HCT116 (cell line): ENCODE measurements at regions not wholly inside any gene's neighbourhood (a gene's known extent, or its start where the extent isn't known, plus 50 kb on each side); places are given as distances from the start of the nearest gene placed in this dataset.

Experiments
- ATAC-seq: fragments of 200-7000 bp; cut with Tn5 transposase; 2 replicates; pipeline ENCODE4 v1.9.1; 2020; ENCODE audit warnings: mild to moderate bottlenecking, moderate library complexity
- BruUV-seq: library from RNA; stranded (reverse); fragments of 400-500 nt; replicated peaks from 2 replicates; lab custom pipeline; 2021; lab: Mats Ljungman, UMichigan
- CTCF ChIA-PET: fragments of 300-600 bp; sonication (Branson Sonifier 250); formaldehyde crosslinking; loops from one replicate; lab custom pipeline; 2021; ENCODE audit warnings: antibody characterized with exemption; lab: Charles Lee
- POLR2A ChIA-PET: fragments of 300-600, 350-600 bp; sonication (Branson Sonifier 250); formaldehyde crosslinking; loops from one replicate; lab custom pipeline; 2021; ENCODE audit warnings: antibody characterized with exemption; lab: Charles Lee
- RAD21 ChIA-PET, 2 experiments: fragments of 300-600 bp; sonication (Branson Sonifier 250); formaldehyde crosslinking; loops; one replicate each; lab custom pipeline; 2023; ENCODE audit warnings: low total read pairs in 2 of 2; ENCODE audit not compliant: uncharacterized antibody in 2 of 2, unreplicated experiment in 2 of 2, low non-redundant PET in 1 of 2; lab: Charles Lee
- DNase-seq: peaks from one replicate; pipeline ENCODE4 v3.0.0-alpha.2; 2010; ENCODE audit warnings: low read depth, low spot score
- H2AFZ ChIP-seq: fragments of 200-600 bp; shearing (Covaris generic), sonication (generic); 2 replicates; pipeline ENCODE4 v1.6.1; 2017; ENCODE audit warnings: low read depth, mixed run types, mixed read lengths, antibody characterized with exemption, low read length; ENCODE audit not compliant: poor library complexity, severe bottlenecking
- H3K27ac ChIP-seq: 2 replicates; pipeline ENCODE4 v1.5.1; 2012; ENCODE audit warnings: low read depth, low read length
- H3K27me3 ChIP-seq: fragments of 200-600 bp; sonication (generic); 2 replicates; pipeline ENCODE4 v1.6.1; 2016; ENCODE audit warnings: mixed run types, low read length, mixed read lengths; ENCODE audit not compliant: insufficient read depth
- H3K36me3 ChIP-seq, 2 experiments: fragments of 200-500 bp in 1 of 2; fragments of 200-600 bp in 1 of 2; sonication (Bioruptor generic) in 1 of 2; sonication (generic) in 1 of 2; 2 replicates each; pipeline versions ENCODE4 v1.5.1 to v1.6.1; 2014 to 2016; ENCODE audit warnings: low read length in 2 of 2, inconsistent platforms in 1 of 2, mixed read lengths in 1 of 2, mixed run types in 1 of 2; ENCODE audit not compliant: insufficient read depth in 2 of 2, control insufficient read depth in 1 of 2
- H3K4me1 ChIP-seq, 2 experiments: fragments of 200-600 bp in 1 of 2; sonication (generic) in 1 of 2; 2 replicates each; pipeline versions ENCODE4 v1.5.1 to v1.6.1; 2012 to 2017; ENCODE audit warnings: low read length in 2 of 2, inconsistent platforms in 1 of 2, mild to moderate bottlenecking in 1 of 2, mixed read lengths in 1 of 2, mixed run types in 1 of 2, moderate library complexity in 1 of 2; ENCODE audit not compliant: insufficient read depth in 2 of 2, control insufficient read depth in 1 of 2
- H3K4me2 ChIP-seq: fragments of 200-600 bp; sonication (generic); 2 replicates; pipeline ENCODE4 v1.6.1; 2017; ENCODE audit warnings: mixed run types, low read length, mixed read lengths
- H3K4me3 ChIP-seq, 2 experiments: fragments of 200-600 bp in 1 of 2; sonication (generic) in 1 of 2; replicated peaks in 1 of 2; 2 replicates each; pipeline ENCODE4 v1.5.1; 2011 to 2016; ENCODE audit warnings: low read length in 2 of 2, control low read depth in 1 of 2, low read depth in 1 of 2, mild to moderate bottlenecking in 1 of 2, mixed read lengths in 1 of 2, mixed run types in 1 of 2
- H3K79me2 ChIP-seq: fragments of 200-600 bp; sonication (generic); 2 replicates; pipeline ENCODE4 v1.6.1; 2017; ENCODE audit warnings: mild to moderate bottlenecking, mixed run types, low read length, moderate library complexity, mixed read lengths; ENCODE audit not compliant: insufficient read depth
- H3K9ac ChIP-seq: fragments of 200-600 bp; sonication (generic); 2 replicates; pipeline ENCODE4 v1.6.1; 2016; ENCODE audit warnings: low read length, mixed read lengths
- H3K9me2 ChIP-seq: fragments of 200-600 bp; sonication (generic), shearing (Covaris generic); 2 replicates; pipeline ENCODE4 v1.6.1; 2017; ENCODE audit warnings: mixed run types, mild to moderate bottlenecking, moderate library complexity; ENCODE audit not compliant: insufficient read depth
- H3K9me3 ChIP-seq, 2 experiments: fragments of 200-500 bp in 1 of 2; fragments of 200-600 bp in 1 of 2; sonication (Bioruptor generic) in 1 of 2; sonication (generic) in 1 of 2; 2 replicates each; pipeline ENCODE4 v1.6.1; 2014 to 2017; ENCODE audit warnings: low read length in 2 of 2, mixed read lengths in 2 of 2, inconsistent platforms in 1 of 2, low read depth in 1 of 2, mild to moderate bottlenecking in 1 of 2, mixed run types in 1 of 2, moderate library complexity in 1 of 2; ENCODE audit not compliant: control insufficient read depth in 1 of 2, insufficient read depth in 1 of 2
- H4K20me1 ChIP-seq: fragments of 200-600 bp; sonication (generic), shearing (Covaris generic); 2 replicates; pipeline ENCODE4 v1.6.1; 2017; ENCODE audit warnings: mixed run types, mild to moderate bottlenecking, moderate library complexity; ENCODE audit not compliant: insufficient read depth
- CBX3 ChIP-seq: IDR thresholded peaks from 2 replicates; pipeline ENCODE4 v1.6.1; 2012; ENCODE audit warnings: low read depth
- EGR1 ChIP-seq: IDR thresholded peaks from 2 replicates; pipeline ENCODE4 v1.6.1; 2012; ENCODE audit warnings: low read depth
- ELF1 ChIP-seq: IDR thresholded peaks from 2 replicates; pipeline ENCODE4 v1.6.1; 2012; ENCODE audit warnings: low read depth, borderline replicate concordance
- EZH2phosphoT487 ChIP-seq: fragments of 200-600 bp; IDR thresholded peaks from 2 replicates; pipeline ENCODE4 v1.6.1; 2018; ENCODE audit warnings: antibody characterized with exemption, borderline replicate concordance
- JUND ChIP-seq: IDR thresholded peaks from 2 replicates; pipeline ENCODE4 v1.6.1; 2012
- POLR2A ChIP-seq: IDR thresholded peaks from 2 replicates; pipeline ENCODE4 v1.7.0; 2011; ENCODE audit warnings: borderline replicate concordance; ENCODE audit not compliant: insufficient read depth, insufficient read length; ENCODE audit errors: extremely low read depth
- POLR2AphosphoS5 ChIP-seq: IDR thresholded peaks from 2 replicates; pipeline ENCODE4 v1.6.1; 2011; ENCODE audit warnings: mild to moderate bottlenecking, low read depth, low read length, moderate library complexity
- SIN3A ChIP-seq: IDR thresholded peaks from 2 replicates; pipeline ENCODE4 v1.6.1; 2012; ENCODE audit warnings: low read depth
- SP1 ChIP-seq: IDR thresholded peaks from 2 replicates; pipeline ENCODE4 v1.6.1; 2012; ENCODE audit warnings: low read depth
- SRF ChIP-seq: IDR thresholded peaks from 2 replicates; pipeline ENCODE4 v1.6.1; 2012; ENCODE audit warnings: low read depth
- ZFX ChIP-seq: fragments of 450-650 bp; IDR thresholded peaks from 2 replicates; pipeline ENCODE4 v1.6.1; 2017
- ZNF274 ChIP-seq: fragments of 200-500 bp; sonication (Bioruptor generic); IDR thresholded peaks from 2 replicates; pipeline ENCODE4 v1.6.1; 2014; ENCODE audit warnings: mild to moderate bottlenecking, low read depth, low read length, inconsistent platforms
- intact Hi-C: fragments of 100-400 bp; cut with micrococcal nuclease; formaldehyde crosslinking; loops from 2 replicates; pipeline ENCODE4 v1.10.0; 2022
- TF ChIP-seq, protein P1 (sequence below): IDR thresholded peaks from 2 replicates; pipeline ENCODE4 v1.6.1; 2012; ENCODE audit warnings: low read depth
- TF ChIP-seq, protein P2 (sequence below): IDR thresholded peaks from 2 replicates; pipeline ENCODE4 v1.6.1; 2011; ENCODE audit warnings: mild to moderate bottlenecking, low read length, moderate library complexity; ENCODE audit not compliant: insufficient replicate concordance; ENCODE audit errors: extremely low read depth
- TF ChIP-seq, protein P3 (sequence below): IDR thresholded peaks from 2 replicates; pipeline ENCODE4 v1.6.1; 2012

DNA sequence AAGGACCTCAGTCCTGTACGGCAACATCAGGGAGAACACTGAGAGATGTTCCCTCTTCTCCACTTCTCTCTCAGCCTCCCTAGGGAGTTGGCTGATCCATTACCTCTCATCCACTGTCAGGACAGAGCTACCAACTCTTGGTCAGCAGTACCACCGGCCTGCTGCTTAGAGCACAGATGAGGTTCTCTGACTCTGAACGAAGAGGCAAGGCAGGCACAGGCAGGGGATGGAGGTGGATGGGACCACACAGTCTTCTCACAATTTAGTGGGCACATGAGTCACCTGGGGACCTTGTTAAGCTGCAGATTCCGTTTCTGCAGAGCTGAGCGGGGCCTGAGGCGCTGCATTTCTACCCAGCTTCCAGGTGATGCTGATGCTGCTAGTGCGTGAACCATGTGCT lies 128.6 kb upstream of the CCL2 start:
- no peak overlapping the region for H3K9ac ChIP-seq

More for the DNA sequence above, 128.6 kb upstream of the CCL2 start:
- POLR2A ChIA-PET, result no interaction called here
- BruUV-seq, result no TSS peak
- Histone ChIP-seq H3K27me3 (no peaks in the 10 kb centered on the region), H3K9me2 (no peaks in the 10 kb centered on the region), H3K79me2 (no peaks in the 10 kb centered on the region), H3K4me2 (no peak overlapping the region), H4K20me1 (no peaks in the 10 kb centered on the region), H3K36me3 (no peaks in the 10 kb centered on the region), H3K9me3 (no peaks in the 10 kb centered on the region; a peak in 1 of 4 replicates), H2AFZ (no peak overlapping the region), H3K4me3 (no peak overlapping the region), H3K4me1 (no peaks in the 10 kb centered on the region), H3K27ac (no peak overlapping the region)
- RAD21 ChIA-PET, result no interaction called here
- no peak for TF ChIP-seq JUND
- TF ChIP-seq, protein P1, sequence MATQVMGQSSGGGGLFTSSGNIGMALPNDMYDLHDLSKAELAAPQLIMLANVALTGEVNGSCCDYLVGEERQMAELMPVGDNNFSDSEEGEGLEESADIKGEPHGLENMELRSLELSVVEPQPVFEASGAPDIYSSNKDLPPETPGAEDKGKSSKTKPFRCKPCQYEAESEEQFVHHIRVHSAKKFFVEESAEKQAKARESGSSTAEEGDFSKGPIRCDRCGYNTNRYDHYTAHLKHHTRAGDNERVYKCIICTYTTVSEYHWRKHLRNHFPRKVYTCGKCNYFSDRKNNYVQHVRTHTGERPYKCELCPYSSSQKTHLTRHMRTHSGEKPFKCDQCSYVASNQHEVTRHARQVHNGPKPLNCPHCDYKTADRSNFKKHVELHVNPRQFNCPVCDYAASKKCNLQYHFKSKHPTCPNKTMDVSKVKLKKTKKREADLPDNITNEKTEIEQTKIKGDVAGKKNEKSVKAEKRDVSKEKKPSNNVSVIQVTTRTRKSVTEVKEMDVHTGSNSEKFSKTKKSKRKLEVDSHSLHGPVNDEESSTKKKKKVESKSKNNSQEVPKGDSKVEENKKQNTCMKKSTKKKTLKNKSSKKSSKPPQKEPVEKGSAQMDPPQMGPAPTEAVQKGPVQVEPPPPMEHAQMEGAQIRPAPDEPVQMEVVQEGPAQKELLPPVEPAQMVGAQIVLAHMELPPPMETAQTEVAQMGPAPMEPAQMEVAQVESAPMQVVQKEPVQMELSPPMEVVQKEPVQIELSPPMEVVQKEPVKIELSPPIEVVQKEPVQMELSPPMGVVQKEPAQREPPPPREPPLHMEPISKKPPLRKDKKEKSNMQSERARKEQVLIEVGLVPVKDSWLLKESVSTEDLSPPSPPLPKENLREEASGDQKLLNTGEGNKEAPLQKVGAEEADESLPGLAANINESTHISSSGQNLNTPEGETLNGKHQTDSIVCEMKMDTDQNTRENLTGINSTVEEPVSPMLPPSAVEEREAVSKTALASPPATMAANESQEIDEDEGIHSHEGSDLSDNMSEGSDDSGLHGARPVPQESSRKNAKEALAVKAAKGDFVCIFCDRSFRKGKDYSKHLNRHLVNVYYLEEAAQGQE, result no peak
- no peak for TF ChIP-seq CBX3
- no peak for TF ChIP-seq ELF1
- TF ChIP-seq, protein P2, sequence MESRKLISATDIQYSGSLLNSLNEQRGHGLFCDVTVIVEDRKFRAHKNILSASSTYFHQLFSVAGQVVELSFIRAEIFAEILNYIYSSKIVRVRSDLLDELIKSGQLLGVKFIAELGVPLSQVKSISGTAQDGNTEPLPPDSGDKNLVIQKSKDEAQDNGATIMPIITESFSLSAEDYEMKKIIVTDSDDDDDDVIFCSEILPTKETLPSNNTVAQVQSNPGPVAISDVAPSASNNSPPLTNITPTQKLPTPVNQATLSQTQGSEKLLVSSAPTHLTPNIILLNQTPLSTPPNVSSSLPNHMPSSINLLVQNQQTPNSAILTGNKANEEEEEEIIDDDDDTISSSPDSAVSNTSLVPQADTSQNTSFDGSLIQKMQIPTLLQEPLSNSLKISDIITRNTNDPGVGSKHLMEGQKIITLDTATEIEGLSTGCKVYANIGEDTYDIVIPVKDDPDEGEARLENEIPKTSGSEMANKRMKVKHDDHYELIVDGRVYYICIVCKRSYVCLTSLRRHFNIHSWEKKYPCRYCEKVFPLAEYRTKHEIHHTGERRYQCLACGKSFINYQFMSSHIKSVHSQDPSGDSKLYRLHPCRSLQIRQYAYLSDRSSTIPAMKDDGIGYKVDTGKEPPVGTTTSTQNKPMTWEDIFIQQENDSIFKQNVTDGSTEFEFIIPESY, result no peak
- TF ChIP-seq POLR2A, result no peak
- TF ChIP-seq POLR2AphosphoS5, result no peak
- no peak for TF ChIP-seq EZH2phosphoT487
- no peak for TF ChIP-seq ZNF274
- no peak for TF ChIP-seq EGR1
- no peak for TF ChIP-seq ZFX
- no peak for TF ChIP-seq SRF
- TF ChIP-seq, protein P3, sequence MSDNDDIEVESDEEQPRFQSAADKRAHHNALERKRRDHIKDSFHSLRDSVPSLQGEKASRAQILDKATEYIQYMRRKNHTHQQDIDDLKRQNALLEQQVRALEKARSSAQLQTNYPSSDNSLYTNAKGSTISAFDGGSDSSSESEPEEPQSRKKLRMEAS, result no peak
- TF ChIP-seq SP1, result no peak
- TF ChIP-seq SIN3A, result no peak
- intact Hi-C loops, result no loop called here
- ATAC-seq, result no peak
- CTCF ChIA-PET, result no interaction called here
- no peak for DNase-seq
